ENCODE measurements at regions not wholly inside any gene's neighbourhood (a gene's known extent, or its start where the extent isn't known, plus 50 kb on each side); places are given as distances from the start of the nearest gene placed in this dataset.
"Not testable (repeated sequence)": the region's sequence is repeated elsewhere in the genome, so short reads cannot be mapped to it uniquely, and the experiment has no call there.

GRCh38 chr5:124056991-124057723 lies 545.2 kb downstream of the CSNK1G3 start:
- peak; percentile 71 for DNase-seq

GRCh38 chr5:124056326-124056990 lies 544.5 kb downstream of the CSNK1G3 start:
- no peak for DNase-seq

- DNase-seq = no peak
These were observed 543.8 kb downstream of the CSNK1G3 start for GRCh38 chr5:124055751-124056150.

DNA sequence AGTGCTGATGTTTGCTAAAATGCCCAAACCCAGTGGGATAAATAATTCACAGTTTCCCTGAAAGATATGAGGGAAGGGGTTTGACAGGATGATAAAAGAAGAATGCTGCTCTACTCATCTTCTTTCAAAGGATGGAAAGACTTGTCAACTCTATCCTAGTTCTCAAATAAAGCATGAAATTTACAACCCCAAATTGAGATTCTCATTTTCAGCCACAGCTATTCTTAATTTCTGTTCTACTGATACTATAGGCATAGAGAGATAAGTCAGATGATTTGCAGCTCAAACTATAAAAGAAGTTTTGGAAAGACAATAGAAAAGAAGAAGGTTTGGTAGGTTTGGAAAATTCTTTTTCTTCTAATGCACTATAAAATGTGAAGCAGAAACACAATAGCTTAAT lies 542.6 kb downstream of the CSNK1G3 start:
- DNase-seq = no peak

DNA sequence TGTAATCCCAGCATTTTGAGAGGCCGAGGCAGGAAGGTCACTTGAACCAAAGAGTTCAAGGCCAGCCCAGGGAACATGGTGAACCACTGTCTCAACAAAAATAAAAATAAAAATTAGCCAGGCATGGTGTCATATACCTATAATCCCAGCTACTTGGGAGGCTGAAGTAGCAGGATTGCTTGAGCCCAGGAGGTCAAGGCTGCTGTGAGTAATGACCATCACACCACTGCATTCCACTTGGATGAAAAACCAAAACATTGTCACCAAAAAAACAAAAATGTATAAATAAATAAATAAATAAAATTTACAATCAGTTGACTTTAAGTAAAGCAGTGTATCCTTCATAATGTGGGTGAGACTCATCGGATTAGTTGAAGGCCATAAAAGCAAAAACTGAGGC lies 541.4 kb downstream of the CSNK1G3 start:
- DNase-seq = no peak

DNA sequence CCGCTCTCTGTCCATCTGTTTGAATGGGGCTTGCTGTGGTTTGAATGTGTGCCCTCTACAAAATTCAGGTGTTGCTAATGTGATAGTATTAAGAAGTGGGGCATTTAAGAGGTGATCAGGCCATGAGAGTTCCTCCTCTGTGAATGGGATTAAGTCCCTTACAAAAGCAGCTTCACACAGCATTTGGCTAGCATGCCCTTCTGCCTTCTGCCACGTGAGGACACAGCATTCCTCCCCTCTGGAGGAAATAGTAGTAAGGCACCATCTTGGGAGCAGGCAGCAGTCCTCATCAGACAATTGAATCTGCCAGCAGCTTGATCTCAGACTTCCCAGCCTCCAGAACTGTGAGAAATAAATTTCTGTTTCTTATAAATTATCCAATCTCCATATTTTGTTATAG lies 540.2 kb downstream of the CSNK1G3 start:
- DNase-seq = no peak

DNA sequence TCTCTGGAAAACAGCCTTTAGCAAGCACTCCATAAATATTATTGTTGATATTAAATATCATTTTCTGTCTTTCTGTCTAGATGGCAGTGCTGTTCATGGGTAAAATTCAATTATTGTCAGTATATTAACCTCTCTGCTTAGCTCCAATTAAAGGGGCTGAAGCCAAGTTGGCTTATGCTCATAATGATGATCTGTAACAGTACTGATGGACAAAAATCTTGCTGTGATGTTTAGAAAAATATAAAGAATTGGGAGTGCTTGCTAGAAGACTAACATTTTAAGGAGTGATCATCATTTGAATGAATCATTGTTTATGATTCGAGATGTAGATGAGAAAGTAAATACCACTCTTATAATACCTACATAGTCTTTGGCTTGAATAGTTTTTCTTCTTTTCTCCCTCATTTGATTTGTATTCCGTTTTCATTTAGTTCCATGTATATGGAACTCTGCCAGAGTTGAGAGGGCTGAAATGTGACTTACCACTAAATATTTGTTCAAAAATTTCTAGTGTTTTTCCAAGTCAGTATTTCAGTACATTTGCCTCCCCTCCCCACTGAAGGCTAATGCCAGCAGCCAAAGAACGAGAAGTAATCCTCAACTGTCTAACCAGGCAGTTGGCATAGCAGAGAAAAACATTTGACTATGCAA lies 538.3 kb downstream of the CSNK1G3 start:
- DNase-seq = no peak

GRCh38 chr5:124045412-124045811 lies 533.4 kb downstream of the CSNK1G3 start:
- DNase-seq = no peak

- no peak for DNase-seq
These were observed 532.6 kb downstream of the CSNK1G3 start for GRCh38 chr5:124044613-124045012.

GRCh38 chr5:124043456-124043855 lies 531.5 kb downstream of the CSNK1G3 start:
- no peak for DNase-seq

- no peak for DNase-seq
These were observed 528.8 kb downstream of the CSNK1G3 start for GRCh38 chr5:124040799-124041198.

DNA sequence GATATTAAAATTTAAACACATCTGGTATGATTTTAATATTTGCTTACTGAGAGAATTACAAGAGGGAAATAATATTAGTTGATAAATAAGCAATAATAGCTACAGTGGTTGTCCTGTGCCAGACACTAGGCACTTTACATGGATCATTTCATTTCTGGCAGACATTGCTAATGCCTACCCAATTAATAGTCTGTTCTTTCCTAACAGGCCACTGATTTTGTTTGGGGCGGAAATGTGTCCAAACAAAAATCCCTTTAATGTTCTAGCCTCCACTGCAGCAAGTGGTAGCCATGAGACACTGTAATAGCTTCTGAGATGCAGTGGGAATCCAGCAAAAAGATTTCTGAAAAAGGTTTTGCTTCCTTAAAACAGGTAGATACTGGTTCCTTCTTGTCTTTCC lies 527.4 kb downstream of the CSNK1G3 start:
- DNase-seq = no peak

DNA sequence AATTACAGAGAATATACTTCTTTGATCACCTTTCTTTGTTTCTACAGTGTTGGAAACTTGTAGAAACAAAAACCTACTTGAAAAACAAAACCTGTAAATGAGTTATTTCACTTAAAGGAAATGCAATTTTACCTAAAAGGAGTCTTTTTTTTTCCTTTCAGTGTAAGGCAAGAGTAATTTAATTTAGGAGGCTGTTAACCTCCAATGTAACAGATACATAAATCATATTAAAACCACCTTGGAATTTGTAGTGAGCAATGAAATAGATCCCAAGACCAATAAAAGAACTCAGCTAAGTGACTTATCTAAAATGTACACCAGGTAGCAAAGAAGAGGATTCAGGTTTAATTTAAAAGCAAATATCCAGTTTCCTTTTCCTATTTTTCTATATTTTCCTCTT lies 524.8 kb downstream of the CSNK1G3 start:
- DNase-seq = no peak

GRCh38 chr5:124034963-124035362 lies 523.0 kb downstream of the CSNK1G3 start:
- DNase-seq = no peak

DNA sequence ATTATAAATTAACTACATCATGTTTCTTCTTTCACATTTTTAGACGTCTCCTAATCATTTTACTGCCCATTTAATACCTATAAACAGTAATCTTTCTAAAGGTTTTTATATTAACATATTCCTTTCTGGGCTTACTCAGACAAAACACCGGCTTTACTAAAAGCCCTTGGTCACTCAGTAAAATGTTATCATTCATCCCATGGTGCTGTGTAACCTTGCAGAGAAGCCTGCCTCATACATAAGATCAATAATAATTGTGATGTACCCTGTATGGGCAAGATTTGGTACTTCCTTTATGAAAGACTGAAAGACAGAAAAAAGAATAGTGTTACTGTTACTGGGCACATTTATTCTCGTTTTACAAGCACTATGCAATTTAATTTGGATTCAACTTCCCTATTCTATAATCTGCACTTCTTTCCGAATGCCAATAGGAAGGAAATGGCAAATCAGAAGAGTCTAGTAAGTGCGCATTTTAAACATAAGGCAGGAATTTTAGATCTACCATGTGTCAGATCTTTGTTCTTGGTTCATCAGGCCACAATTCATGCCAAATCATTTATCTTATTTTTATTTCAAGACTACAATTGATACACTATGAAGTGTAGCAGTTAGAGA lies 522.2 kb downstream of the CSNK1G3 start:
- DNase-seq = no peak

DNA sequence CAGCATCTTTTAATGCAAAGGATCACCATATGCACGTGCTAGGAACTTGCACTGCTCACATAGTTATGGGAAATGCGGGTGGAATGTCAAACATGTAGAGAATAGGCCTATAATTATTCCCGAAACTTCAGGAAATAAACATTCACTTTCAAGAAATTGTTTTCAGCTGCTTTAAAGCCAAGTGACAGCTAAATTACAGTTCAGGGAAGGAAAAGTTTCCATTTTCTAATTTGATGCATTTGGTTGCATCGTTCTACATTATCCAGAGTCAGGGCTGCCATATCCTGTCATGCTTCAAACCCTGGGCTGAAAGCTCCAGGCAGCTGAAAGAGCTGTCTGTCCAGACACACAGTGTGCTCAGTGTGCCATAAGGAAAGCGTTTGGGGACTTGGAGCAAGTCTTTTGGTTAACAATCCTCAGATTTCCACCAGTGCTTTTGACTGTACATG lies 518.1 kb downstream of the CSNK1G3 start:
- no peak for DNase-seq

DNA sequence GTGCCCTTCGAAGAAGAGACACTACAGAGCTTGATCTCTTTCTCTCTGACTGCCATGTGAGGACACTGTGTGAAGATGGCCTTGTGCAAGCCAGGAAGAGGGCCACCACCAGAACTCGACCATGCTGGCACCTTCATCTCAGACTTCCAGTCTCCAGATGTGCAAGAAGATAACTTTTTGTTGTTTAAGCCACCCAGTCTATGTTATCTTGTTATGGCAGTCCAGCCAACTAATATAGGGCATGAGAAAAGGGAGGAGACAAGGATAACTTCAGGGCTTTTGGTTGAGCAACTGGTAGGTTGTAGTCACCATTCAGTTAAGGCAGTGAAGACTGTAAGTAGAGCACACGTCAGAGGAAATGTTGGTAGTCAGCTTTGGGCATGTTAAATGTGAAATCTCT lies 515.5 kb downstream of the CSNK1G3 start:
- DNase-seq = no peak

GRCh38 chr5:124025306-124025845 lies 513.4 kb downstream of the CSNK1G3 start:
- DNase-seq = no peak

DNA sequence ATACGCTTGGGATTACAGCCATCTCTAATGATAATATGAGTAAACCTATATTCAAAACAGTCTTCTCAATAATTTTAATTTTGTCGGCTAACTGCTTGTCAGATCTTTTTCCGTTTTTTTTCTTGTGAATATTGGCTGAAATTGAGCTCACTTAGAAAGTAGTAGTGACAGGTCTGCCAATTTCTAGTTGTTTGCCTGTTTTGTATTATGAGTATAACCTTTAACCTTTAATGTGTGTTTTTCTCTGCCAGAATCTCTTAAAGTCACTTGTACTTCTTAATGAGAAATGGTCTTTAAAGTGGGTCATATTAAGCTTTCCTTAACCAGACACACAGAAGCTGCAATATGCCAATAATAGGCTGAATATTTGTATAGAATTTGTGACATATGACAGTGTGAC lies 511.0 kb downstream of the CSNK1G3 start:
- DNase-seq = no peak

DNA sequence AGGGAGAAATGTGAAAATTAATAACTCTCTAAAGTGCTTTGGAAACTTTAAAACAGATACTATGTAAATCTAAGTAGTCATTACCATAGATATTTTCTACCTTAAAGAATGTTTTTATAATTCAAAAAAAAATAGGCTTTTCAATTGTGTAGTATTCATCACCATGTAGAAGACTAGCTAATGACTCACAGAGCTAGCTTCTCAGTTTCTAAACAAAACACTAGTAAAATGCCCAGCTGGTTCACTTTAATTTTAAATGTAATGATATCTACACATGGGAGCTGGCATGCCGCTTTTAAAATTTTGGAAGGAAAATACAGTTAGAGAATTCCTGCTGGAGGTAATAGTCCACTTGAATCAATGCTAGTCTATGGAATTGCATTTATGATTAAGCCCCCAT lies 509.8 kb downstream of the CSNK1G3 start:
- no peak for DNase-seq

GRCh38 chr5:124021066-124021641 lies 509.2 kb downstream of the CSNK1G3 start:
- DNase-seq = no peak

- not testable (repeated sequence) for DNase-seq
These were observed 505.3 kb downstream of the CSNK1G3 start for GRCh38 chr5:124017321-124017720.

Data from left kidney (tissue), 1 donor.